GM21381 (cell line): ENCODE measurements at regions not wholly inside any gene's neighbourhood (a gene's known extent, or its start where the extent isn't known, plus 50 kb on each side); places are given as distances from the start of the nearest gene placed in this dataset.

Source experiments
- ATAC-seq: cut with Tn5 transposase; IDR thresholded peaks from one replicate; pipeline ENCODE4 v1.9.1; 2021; ENCODE audit warnings: mild to moderate bottlenecking, moderate library complexity; ENCODE audit not compliant: unreplicated experiment

DNA sequence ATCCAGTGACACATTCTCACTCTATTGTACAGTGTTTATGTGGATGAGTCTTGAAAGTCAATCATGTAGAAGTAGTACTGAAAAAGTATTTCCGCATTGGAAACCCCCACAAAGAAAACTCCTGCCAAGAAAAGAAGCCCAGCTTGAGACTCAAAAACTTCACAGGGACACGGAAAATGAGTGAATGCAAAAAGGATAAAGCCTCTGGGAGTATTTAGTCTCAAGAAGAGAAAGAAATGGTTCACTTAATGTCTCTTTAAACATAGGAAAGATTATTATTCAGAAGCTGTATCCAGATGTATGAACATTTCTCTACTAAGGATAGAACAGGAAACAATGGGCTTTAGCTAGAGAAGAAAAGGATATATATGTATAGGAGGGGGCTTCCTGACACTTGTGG, 304.5 kb downstream of the BARHL2 start:
- ATAC-seq: no peak

DNA sequence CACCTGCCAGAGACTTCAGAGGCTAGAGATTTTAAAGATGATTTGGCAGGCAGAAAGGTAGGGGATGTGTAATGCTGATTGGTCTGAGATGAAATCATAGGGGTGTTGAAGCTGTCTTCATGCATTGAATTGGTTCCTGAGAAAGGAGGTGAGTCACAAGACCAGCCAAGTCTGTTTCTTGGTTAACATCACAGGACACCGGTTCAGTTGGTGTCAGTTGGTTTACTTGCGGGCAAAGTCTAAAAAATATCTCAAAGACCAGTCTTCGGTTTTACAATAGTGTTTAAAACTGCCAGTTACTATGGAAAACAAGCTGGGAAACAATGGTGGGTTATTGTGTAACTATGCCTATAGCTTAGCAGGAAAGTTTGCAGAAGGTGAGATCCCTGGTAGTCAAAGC, 305.9 kb downstream of the BARHL2 start:
- ATAC-seq: no peak

DNA sequence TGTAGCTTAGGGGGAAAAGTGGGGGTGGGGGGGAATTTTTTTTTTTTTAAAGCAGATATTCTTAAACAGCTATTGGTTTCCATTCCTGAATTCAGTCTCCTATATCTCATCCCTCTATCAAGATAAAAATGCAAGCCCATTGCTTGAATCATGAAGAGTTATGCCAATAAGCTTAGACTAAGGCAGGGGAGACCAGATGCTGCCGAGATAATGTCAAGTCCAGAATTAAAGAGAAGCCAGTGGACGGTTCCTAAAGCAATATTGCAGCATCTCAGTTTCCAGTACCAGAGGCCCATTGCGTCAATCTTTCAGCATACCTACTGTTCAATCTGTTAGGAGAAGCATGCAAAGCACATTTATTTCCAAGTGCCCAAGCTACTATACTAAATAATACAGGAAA, 309.4 kb downstream of the BARHL2 start:
- ATAC-seq: no peak

DNA sequence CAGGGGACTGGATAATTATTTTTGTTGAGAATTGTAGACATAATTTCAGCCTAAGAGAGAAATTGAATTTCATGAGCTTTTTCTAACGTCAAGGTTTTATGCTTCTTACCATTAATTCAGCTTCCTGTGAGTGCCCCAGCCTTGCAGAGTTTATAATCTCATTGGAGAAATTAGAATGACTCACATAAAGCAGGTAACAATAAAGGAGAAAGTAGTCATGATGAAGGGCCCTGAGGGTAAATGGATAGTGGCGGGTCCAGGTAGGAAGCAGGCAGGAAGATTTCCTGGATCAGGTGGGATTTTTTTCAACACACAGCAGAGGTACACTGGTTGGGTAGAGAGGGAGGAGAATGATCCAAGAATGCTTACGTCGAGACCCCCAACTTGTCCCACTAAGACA, 311.4 kb downstream of the BARHL2 start:
- ATAC-seq: no peak

DNA sequence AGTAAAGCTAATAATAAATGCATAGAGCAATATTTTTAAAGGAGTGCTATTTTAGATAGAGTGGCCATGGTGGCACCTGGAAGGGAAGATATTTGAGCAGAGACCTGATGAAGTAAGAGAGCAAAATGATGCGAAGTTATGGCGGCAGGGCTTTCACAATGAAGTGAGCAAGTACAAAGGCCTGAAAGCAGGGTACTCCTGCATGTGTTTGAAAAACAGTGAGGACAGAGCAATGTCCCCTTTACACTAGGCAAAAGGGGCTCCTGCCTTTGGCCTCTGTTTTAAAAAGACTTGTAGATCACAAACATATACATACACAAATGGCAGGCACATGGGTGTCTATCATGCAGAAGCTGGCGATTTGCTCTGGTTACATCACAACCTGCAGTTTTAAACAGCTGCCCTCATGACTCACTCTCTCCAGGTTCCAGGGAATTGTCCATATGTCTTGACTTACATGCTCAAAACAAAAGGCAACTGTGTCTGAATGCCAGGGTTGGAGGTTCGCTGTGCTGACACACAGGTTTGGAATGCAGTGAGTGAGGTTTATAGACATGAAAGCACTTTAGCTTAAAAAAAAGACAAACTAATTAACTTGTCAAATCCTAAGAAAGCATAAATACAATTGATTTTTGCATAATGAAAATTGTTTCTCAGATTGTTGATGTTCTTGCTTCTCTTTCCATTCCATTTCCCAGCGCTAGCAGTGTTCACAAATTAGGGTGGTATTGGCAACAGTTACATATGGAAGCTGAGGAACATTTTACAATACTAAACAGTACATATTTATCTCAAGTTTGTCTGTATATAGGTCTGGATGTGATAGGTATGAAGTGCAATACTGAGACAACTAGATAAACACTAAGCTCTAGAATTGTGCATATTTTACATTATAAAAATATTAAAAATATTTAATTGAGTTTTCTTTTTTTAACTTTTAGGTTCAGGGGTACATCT, 313.9 kb downstream of the BARHL2 start:
- no peak for ATAC-seq

DNA sequence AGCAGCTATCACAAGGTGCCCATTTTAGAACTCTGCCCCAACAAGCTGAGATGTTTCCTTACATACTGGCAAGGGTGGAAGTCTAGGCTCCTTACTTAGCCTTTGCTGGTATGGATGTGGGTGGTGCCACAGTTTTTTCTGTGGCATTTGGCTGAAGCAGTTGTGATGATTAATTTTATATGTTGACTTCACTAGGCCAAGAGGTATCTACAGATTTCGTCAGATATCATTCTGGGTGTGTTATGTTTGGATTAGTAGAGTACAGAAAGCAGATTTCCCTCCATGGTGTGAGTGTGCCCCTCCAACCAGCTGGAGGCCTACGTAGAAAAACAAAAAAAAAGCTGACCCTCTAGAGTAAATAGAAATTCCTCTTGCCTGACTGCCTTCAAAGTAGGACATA, 317.0 kb downstream of the BARHL2 start:
- no peak for ATAC-seq

DNA sequence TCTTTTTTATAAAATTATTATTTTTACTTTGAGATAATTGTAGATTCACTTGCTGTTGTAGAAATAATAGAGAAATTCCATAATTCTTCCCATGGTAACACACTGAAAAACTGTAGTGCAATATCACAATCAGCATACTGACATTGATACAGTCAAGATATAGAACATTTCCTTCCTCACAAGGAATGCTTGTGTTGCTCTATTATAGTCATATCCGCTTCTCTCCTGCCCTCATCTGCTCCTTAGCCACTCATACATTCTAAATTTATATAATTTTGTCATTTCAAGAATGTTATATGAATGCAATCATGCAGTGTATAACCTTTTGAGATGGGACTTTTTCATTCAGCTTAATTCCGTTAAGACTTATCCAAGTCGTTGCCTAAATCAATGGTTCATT, 320.2 kb downstream of the BARHL2 start:
- no peak for ATAC-seq

DNA sequence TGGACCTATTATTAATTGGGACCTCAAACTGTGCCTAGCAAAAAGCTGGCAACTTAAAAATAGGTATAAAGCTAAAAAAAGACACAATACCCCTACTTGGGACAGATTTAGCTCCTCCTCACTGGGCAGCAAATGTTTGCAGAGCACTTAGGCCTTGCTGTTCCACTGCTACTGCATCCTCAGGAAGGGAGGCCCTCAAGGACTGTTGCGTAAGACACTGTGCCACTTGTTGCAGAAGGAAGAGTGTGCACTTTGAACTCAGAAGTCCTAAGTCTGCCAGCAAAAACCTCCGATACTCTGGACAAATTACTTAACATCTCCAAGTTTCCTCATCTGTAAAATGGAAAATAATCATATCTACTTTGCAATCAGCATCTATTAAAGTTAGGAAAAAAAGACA, 322.9 kb downstream of the BARHL2 start:
- no peak for ATAC-seq

DNA sequence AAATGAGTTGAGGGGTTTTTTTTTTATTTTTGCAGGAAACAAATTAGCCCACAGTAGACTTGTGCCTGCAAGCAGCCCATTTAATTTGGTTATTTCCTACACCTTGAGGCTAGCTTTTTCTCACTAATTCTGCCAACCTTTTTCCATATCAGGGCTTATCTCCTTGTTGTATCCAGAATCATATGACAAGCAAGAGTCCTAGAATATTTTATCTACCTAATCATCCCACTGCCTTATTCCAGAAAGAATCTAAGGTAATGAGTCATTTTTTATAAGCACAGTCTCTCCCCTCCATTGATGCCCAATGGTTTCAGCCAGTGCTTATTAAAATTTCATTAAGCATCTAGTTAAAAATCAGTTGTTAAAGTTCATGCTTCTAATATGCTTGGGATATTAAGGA, 324.1 kb downstream of the BARHL2 start:
- no peak for ATAC-seq

DNA sequence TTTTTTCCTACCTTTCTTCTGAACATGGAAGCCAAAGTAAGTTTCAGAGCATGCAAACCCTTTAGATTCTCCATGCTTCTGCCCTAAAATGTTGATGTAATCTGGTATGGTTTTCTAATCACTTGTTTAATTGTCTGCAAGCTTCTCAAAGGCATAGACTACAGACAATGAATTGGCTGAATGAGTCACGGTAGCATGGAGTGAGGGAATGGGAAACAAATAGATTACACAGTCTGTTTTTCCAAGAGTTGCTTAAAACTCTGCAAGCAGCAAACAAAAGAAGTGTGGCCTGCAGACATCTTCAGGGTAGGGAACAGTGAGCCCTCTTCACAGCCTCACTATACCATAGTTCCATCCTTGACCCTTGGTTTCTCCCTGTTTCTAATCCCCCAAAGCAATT, 326.0 kb downstream of the BARHL2 start:
- ATAC-seq: no peak

DNA sequence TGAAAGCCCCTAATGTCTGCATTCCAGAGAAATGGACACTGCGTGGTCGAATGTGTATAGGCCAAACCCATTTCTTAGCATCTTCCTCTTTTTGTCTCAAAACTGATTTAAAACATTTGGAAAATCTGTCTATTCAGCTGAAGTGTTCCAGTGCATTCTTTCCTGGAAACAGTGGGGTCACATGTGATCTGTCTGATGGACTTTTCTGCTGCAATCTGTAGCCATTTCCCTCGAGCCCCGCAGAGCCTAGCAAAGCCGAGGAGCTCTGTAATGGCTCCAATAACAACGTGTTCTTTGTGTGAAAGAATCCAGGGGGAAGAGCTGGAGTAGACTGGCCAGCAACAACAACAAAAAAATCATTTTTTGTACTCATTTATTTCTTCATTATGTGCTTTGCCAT, 329.3 kb downstream of the BARHL2 start:
- no peak for ATAC-seq

DNA sequence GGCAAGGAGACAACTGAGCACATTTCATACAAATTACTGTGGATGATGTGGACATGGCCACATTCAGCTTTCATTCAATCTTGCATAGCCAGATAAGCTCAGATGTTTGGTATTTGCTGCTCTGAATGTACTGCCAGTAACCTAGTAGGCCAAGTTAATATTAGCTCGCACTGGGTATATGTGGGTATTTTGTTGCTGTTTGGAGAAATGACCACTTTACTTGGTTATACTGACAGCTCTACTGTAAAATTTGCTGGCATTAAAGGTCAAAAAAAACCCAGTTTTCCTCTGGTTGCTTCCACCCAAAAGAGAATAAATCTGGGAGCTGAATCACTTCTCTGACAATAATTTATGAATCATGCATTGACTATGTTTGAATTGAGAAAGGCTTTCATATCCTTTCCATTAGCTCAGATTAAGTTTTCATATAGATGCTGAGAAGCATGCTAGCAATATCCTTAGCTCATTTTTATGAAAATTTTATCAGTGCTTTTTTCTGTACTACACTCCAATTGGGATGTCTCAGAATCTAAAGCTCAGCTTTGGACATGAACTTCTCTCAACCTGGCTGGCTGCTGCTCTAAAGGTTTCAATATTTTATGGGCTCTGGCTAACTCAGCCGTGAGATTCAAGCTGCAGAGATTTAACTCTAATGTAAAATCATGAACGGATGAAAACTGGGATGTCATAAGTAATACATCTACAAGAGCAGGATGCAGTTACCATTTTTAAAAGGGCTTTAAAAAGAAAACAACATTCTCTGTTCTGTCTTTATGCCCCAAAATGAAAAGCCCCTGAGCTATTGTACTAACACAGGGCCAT, 330.0 kb downstream of the BARHL2 start:
- no peak for ATAC-seq

DNA sequence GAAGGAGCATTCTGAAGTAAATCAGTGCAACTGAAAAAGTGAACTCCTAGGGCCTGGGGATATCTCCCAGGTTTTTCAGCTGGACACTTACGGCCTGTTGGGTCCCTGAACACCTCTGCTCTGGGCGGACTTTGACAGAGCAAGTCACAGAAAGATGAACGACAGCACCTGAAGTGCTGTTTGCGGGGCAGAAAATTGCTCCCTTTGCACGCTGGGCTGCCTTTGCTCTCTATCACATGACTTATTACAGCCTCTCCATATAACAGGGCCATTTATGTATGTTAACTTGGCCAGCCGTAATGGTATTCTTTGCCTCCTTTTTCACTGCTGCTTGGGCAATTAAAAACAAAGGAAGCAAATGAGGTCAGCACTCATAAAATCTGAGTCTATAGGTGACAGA, 332.9 kb downstream of the BARHL2 start:
- ATAC-seq: no peak

DNA sequence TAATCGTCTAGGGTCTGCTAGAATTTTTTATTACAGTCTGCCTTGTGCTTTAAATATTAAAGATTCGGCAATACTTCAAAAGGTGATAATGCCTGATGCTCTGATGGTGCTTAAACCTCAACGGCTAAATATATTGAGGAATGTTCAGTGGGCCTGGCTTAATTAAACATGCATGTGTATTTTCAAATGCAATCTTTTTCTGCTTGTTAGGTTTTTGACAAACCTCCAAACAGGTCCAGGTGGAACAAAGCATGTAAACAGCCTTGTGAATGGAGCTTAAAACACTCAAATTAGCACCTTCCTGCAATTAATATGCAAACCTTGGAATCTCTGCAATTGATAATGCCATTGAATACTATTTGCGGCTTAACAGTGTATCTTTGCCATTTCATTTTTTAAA, 334.9 kb downstream of the BARHL2 start:
- ATAC-seq: no peak

DNA sequence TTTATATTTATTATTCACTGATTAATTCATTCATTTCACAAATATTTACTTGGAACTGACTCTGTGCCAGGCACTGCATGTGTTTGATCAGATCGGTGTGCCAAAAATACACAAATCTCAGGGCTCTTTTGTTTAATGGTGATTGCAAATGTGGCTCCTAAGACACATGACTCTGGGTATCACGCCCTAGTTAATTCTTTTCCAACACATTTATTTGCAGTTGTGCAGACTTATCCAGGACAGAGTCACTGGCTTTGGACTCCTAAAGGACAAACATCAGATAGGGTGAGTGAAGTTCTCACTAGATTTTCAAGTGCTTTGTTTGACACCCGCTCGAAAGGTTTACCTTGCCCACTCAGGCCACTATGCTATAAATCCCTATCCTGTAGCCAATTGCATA, 335.5 kb downstream of the BARHL2 start:
- ATAC-seq: no peak

DNA sequence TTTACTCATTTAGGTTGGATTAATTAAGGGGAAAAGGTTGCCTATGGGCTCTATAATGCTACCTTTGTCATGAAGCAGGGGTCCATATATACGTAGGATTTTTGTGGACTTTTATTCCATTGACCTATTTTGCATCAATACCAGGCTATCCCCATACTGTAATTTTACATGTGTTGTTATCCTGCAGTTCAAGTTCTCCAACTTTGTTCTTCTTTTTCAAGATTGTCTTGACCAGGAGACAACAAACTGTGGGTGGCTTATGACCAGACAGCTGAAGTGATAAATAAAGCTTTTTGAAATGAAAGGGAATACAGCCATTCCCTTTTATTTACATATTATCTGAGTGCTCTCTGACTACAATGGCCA, 345.7 kb downstream of the BARHL2 start:
- no peak for ATAC-seq

DNA sequence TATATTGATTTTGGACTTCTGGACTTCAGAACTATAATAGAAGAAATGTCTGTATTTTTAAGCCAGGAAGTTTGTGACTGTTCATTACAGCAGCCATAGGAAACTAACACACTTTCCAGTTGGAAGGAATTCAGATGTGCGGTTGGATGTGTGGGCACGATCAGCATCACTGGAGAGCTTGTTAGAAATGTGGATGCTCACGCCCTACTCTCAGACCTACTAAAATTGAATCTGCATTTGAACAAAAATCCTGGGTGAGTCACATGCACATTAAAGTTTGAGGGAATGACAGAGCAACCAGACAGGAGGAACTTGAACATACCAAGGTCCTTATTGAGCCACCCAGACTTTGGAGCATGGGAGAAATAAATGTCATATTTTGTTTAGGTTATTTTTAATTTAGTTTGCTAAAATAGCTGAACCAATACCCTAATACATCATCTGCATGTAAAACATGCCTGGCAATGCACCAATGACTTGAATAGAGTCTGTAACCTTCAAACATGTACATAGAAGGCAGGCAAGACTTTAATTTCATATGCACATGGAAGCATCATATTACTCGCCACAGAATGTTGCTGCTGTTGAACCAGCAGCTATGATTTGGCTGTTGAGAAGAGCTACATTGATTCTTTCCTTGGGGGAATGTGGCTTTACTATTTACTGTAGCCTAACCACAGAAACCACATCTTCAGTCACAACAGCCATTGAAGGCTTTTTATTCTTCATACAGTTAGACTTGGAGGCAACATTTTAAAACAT, 346.2 kb downstream of the BARHL2 start:
- ATAC-seq: no peak

DNA sequence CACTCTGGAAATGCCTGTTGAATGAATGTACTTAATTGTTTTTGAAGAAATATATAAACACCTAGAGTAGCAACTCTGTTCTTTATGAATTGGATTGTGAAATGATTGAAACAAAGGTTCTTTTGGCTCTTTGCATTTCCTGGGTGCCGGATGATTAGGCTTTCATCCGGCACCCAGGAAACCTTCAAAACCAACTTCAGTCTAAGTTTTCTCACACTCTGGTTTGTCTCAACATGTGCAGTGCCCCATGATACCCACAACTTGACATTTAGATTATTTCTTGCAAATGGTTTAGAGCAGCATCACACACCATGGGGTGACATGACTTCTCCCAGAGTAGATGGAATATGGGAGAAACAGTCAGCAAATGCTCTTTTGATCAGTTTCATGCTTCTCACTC, 354.9 kb downstream of the BARHL2 start:
- ATAC-seq: no peak

DNA sequence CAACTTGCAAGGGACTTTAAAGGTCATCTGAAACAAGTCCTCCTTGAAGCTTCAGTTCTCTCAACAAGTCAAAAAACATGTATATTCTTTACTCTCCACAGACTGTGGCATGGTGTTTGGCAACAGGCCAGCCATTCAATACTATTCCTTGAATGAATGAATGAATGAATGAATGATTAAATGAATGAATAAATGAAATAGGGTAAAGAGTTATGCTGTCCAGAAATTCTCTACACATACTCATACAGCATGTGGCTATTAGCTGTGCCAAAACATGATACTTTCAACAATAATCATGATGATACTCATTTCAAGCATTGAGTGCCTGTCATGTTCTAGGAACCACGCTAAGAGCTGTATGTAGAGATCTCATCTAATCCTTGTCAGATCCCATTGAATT, 356.1 kb downstream of the BARHL2 start:
- ATAC-seq: no peak

DNA sequence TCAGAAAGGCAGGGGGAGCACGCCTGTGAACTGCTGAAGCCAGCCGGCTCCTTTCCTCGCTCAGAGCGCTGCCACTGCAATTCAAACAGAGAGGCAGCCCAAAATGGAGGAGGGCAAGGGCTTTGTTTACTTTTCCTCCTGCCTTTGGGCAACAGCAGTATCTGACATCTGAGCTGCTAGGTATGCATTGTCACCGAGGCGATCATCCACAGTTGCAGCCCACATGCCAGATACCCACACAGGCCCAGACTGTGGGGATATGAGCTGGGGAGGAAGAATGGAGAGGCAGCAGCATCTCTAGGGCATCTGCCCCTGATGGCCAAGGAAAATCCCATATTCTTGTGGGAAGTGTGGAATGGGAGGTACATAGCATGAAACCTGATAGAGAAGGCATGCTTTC, 357.1 kb downstream of the BARHL2 start:
- ATAC-seq: no peak

DNA sequence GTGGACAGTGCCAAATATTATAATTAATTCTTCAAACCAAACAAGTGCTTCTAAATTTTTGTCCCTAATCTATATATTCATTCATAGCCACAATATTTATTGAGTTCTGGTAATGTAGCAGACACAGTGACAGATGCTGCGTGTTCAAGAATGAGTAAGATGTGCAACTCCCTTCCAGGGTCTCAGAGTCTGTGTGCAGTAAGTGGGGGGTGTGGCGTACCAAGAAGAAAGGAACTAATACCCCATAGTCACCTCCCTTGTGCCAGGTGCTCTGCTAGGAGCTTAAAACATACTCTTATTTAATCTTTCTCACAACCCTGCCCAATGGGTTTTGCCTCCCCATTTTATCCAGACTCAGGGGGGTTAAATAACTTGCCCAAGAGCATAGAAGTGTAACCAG, 358.7 kb downstream of the BARHL2 start:
- ATAC-seq: no peak
